ENCODE measurements at regions not wholly inside any gene's neighbourhood (a gene's known extent, or its start where the extent isn't known, plus 50 kb on each side); places are given as distances from the start of the nearest gene placed in this dataset.

DNA sequence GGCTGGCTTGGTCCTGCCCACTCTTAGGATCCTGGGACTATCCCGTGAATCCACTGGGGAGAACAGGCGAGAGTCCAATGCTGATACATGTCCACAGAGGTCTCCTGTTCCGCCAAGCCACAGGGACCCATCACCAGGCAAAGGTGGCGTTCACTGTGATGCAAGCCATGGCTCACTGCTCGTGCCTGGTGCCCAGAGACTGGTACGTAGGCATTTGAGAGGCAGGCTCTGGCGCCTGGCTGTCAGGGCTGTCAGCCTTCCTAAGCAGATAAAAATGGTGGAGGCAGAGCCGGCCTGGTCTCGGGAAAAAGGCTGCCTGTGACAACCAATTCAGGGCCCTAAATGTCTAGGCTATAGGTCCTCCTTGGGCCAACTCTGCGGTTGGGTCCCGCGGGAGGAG is 2329.0 kb downstream of the TP53TG3F start:
- no peak for TF ChIP-seq EP300 (IDR thresholded peaks at IDR 0.05)
- TF ChIP-seq, protein P1, sequence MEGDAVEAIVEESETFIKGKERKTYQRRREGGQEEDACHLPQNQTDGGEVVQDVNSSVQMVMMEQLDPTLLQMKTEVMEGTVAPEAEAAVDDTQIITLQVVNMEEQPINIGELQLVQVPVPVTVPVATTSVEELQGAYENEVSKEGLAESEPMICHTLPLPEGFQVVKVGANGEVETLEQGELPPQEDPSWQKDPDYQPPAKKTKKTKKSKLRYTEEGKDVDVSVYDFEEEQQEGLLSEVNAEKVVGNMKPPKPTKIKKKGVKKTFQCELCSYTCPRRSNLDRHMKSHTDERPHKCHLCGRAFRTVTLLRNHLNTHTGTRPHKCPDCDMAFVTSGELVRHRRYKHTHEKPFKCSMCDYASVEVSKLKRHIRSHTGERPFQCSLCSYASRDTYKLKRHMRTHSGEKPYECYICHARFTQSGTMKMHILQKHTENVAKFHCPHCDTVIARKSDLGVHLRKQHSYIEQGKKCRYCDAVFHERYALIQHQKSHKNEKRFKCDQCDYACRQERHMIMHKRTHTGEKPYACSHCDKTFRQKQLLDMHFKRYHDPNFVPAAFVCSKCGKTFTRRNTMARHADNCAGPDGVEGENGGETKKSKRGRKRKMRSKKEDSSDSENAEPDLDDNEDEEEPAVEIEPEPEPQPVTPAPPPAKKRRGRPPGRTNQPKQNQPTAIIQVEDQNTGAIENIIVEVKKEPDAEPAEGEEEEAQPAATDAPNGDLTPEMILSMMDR (IDR thresholded peaks at IDR 0.05), result no peak

All from sigmoid colon (tissue), 4 donors.